UCSD-AML1 (cell line): ENCODE measurements at regions not wholly inside any gene's neighbourhood (a gene's known extent, or its start where the extent isn't known, plus 50 kb on each side); places are given as distances from the start of the nearest gene placed in this dataset.
A peak's percentile ranks its signal among the peaks of the same experiment; 100 is the strongest.

Experiments
- DNase-seq: peaks from one replicate; lab custom pipeline; 2025; ENCODE audit not compliant: unreplicated experiment; lab: John Stamatoyannopoulos, UW

DNA sequence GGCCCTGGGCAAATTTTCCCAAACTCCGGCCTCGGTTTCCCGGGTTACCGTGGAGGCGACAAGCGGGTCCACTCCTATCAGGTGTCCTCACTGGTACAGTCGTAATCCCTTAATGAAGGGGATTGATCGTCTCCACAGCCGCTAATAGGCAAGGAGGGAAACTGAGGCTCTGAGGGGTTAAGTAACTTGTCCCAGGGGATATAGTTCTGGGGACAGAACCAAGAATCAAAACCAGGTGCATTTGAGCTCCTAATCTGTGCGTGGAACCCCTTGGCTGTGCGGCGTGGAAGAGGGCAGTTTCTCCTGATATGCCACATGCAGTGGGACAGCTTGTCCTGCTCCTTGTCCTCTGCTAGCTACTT lies 157.2 kb downstream of the CYRIA start:
- no peak for DNase-seq

GRCh38 chr2:16507655-16508489 lies 157.8 kb downstream of the CYRIA start:
- DNase-seq, result peak; percentile 67

- no peak for DNase-seq
These were observed 159.3 kb downstream of the CYRIA start for GRCh38 chr2:16506366-16506765.

- no peak for DNase-seq
These were observed 168.9 kb downstream of the CYRIA start for GRCh38 chr2:16496426-16497388.

GRCh38 chr2:16495509-16496208 lies 170.0 kb downstream of the CYRIA start:
- no peak for DNase-seq

- no peak for DNase-seq
These were observed 170.7 kb downstream of the CYRIA start for GRCh38 chr2:16494836-16495508.

DNA sequence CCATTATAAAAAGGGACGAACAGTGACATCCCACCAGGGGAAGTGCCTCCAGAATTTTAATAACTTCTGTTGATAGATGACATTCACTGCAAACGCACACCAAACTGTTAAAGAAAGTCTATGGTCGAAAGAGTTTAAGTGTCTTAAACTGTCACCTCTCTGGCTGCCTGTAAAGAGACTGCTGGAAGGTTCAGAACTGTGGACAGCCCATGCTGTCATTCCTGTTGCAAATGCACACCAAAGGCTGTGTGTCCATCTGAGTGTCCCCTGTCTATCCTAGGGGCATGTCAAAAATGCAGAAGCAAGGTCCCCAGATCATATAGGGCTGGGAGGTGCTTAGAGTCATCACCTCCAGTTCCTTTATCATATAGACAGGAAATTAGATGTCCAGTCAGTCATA lies 171.8 kb downstream of the CYRIA start:
- DNase-seq, result no peak

DNA sequence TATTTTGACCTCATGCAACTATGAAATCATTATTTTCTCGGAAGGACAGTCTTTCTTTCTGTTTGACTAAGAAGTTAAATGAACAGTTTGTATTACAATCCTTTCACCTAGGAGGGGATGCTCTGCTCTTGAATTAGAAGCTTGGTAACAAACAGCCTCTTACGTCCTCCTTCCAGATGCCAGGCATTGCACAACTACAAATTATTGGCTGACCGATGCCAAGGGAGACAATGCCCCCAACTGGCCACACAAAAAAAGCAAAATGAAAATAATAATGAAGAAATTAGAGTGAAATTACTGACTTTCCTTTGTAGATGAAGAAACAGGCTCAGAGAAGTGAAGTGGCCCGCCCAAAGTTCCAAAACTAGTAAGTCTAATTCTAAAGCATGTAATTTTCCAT lies 177.9 kb downstream of the CYRIA start:
- DNase-seq, result peak; percentile 37

DNA sequence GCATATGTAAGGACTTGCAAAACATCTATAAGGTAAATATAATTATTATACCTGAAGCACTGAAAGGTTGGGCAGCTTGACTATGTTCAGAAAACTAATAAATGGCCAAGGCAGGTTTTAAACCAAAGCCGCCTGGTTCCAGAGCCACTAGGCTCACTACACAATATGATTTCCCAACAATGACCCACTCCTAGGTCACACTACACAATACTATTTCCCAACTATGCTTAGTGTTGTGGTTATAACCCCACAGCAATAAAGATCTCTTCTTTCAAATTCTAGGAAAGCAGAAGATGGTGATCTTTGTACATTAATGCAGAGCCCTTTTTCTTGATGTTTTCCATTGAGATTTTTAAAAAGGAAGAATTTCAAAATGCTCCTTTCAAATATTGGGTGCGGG lies 180.4 kb downstream of the CYRIA start:
- no peak for DNase-seq

DNA sequence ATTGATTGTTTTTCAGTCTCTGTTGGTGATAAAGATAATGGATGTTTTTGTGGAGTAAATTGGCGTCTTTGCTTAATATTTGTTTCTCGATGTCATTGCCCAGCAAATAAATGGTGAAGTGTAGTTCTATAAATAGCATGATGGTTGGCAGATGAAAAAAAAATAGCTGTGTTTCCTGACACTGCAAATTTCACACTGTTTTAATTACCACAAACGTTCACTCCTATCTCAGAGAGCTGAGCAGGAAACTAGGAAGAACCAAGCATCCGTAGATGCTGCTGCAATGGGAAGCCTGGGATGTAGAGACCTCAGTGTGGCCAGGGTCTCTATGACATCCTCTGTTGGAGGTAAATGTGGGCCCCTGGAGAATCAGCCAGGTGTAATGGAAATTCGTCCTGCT lies 183.2 kb downstream of the CYRIA start:
- peak; percentile 45 for DNase-seq

DNA sequence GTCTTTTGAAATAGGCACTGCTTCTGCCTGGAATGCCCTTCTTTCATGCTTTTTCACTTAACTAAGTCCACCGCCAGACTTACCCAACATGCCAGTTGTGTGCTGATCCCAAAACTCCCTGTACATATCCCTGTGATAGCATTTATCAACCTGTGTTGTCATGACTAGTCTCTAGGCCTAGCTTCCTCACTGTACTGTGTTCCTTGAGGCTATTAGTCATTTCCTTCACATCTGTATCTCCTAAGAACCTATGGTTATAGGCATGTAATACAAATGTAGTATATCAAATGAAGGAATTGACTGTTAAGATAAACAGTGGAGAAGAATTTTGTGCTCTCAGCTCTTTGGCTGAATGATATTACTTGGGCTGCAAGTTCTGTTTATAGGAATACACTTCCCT lies 184.3 kb downstream of the CYRIA start:
- no peak for DNase-seq

DNA sequence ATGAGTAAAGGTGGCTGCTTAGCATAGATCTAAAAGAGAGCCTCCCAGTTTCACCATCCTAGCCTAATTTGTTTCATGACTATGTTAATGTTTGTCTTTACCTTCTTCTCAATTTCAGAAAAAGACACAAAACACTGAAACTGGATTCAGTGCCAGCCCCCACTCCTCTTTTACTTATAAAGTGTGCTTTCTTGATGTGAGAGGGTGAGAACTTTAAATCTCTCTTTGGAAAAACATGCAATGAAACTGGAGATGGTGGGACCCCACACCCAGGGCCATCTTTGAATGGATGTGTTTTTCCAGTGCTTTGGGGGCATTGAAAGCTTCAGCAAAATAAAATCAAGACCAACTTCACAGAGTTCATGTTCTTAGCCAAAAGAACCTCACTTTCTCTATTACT lies 185.9 kb downstream of the CYRIA start:
- DNase-seq, result no peak

- no peak for DNase-seq
These were observed 187.0 kb downstream of the CYRIA start for GRCh38 chr2:16478434-16479210.

DNA sequence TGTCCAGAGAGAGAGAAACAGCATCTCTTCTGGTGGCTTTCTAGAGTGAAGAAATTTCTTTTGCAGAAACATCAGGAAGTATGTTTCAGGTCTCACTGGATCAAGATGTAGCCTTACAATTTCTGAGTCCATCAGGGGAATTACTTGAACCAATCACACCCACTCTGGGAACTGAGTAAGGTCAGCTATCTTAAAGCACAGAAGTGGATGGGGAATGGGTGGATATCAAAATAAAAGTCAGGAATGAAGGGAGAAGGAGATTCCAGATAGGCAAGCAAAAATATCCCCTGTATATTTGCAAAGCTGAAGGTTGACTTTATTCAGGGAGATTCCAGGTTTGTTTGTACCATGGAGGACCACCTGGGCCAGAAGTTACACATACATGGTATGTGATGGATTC lies 188.0 kb downstream of the CYRIA start:
- no peak for DNase-seq

DNA sequence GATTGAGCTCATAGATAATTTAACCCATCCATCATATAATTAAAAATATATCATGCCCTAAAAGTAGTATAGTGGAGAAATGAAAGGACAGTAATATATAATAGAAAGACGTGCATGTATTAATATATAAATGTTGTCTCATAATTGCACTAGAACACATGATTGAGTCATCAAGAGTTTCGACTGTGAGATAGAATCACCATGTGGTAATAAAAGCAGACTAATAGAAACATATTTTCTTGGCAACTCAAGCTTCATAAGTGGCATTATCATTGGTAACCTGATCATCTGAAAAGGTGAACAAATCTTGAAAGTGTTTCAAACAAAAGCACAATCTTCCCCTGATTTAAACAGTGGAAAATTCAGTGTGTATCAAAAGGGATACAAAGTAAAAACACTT lies 188.8 kb downstream of the CYRIA start:
- DNase-seq, result no peak

DNA sequence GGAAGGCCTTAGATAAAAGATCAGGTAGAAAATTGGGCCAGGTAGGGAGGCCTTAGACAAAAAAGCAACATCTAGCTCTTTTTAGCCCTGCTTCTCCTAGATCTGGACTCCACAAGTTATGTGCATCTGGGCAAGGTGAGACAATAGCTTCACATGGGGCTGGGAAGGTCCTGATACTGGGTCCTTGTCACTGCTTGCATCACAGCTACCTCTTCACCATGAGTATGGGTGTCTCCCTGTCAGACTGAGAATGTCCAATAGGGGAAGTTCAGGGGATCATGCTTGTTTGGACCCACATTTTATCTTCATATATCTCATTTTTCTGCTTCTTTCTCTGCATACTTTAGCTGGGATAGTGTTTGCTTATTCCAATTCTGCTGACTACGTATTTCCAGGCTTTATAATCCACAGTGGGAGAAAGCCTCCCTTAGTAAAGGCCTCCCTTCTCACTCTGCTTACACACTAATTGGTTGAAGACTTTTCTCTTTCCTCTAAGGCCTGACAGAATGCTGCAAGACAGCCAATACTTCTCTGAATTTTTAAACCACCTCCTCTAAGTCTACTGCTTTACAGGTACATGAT lies 189.6 kb downstream of the CYRIA start:
- DNase-seq, result no peak

DNA sequence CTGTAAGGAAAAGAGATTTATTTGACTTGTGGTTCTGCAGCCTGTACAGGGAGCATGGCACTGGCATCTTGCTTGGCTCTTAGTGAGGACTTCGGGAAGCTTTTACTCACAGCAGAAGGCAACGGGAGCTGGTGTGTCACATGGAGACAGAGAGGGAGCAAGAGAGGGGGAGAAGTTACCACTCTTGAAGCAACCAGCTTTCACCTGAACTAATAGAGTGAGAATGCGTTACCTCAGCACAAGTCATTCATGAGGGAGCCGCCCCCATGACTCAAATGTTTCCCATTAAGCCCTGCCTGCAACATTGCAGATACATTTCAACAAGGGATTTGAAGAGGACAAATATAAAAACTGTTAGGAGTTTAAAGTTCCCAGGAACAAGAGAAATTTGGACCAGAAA lies 190.0 kb downstream of the CYRIA start:
- no peak for DNase-seq

DNA sequence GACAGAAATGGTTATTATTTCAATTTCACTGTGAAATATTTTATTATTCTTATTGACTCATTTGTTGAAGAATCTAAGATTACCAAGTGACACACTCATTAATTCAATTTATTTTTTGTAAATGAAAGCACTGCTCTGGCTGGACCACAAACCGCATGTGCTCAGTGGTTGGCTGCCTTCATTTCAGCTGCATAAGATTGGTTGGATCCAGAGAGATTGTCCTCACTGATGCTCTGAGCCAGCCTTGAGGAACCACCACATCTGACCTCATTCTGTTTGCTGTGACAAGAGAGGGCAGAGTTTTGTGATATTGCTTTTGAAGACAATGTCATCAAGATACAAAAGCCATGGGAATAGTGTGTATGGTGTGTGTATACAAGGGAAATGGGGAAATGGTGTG lies 192.1 kb downstream of the CYRIA start:
- no peak for DNase-seq

GRCh38 chr2:16470936-16471490 lies 194.6 kb downstream of the CYRIA start:
- DNase-seq, result no peak

DNA sequence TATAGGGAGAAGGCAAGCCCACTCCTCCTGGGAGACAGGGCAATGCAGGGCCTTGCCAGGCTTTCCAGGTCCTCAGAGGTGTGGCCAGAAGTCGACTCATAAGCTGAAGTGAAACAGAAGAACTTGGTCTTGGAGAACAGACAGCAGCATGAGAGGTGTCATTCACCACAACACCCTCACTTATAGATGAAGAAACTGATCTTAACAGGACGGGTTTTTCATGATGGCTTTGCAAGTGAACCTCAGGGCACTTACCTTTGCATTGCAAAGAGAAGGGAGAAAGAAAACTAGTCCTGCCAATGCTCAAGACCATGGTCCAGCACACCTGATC lies 198.8 kb downstream of the CYRIA start:
- no peak for DNase-seq
